RWPE1 (cell line): ENCODE measurements at regions not wholly inside any gene's neighbourhood (a gene's known extent, or its start where the extent isn't known, plus 50 kb on each side); places are given as distances from the start of the nearest gene placed in this dataset.

Experiments used
- CTCF ChIA-PET: fragments of 350-600 bp; sonication (Branson Sonifier 250); formaldehyde crosslinking; extraction: SDS; loops from one replicate; lab custom pipeline; 2021; lab: Yijun Ruan, JAX
- POLR2A ChIA-PET: fragments of 400-600 bp; formaldehyde crosslinking; extraction: SDS; loops from one replicate; lab custom pipeline; 2020; ENCODE audit warnings: antibody characterized with exemption; ENCODE audit not compliant: low non-redundant PET; lab: Yijun Ruan, JAX
- DNase-seq: peaks from one replicate; pipeline ENCODE4 v3.0.0; 2012; ENCODE audit warnings: low spot score
- H3K27ac ChIP-seq: fragments of 450-650 bp; 2 replicates; pipeline ENCODE4 v1.5.1; 2017
- TF ChIP-seq, protein P1 (sequence below): fragments of 450-650 bp; conservative IDR thresholded peaks from 2 replicates; pipeline ENCODE4 v1.5.1; 2017; ENCODE audit warnings: low read depth, mild to moderate bottlenecking

DNA sequence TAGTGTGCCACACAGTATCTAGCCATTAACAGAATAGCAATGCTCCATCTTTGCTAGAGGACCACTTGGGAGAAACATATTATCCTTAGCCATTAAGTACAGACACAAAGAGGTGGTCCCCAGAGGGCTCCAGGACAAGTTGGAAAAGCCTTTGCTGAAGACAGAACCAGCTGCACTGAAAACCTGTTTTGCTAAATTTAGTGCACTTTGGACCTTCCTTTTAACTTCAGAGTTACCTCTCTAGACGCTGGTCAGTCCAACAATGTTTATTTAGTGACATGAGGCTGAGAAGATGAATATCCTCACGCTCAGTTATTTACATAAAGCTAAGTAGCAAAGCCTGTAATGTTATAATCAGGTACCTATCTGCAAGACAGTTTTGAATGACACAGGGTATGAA, 265.0 kb upstream of the ZNF608 start:
- TF ChIP-seq, protein P1, sequence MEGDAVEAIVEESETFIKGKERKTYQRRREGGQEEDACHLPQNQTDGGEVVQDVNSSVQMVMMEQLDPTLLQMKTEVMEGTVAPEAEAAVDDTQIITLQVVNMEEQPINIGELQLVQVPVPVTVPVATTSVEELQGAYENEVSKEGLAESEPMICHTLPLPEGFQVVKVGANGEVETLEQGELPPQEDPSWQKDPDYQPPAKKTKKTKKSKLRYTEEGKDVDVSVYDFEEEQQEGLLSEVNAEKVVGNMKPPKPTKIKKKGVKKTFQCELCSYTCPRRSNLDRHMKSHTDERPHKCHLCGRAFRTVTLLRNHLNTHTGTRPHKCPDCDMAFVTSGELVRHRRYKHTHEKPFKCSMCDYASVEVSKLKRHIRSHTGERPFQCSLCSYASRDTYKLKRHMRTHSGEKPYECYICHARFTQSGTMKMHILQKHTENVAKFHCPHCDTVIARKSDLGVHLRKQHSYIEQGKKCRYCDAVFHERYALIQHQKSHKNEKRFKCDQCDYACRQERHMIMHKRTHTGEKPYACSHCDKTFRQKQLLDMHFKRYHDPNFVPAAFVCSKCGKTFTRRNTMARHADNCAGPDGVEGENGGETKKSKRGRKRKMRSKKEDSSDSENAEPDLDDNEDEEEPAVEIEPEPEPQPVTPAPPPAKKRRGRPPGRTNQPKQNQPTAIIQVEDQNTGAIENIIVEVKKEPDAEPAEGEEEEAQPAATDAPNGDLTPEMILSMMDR = no peak
- DNase-seq = no peak
- H3K27ac ChIP-seq = no peak overlapping the region
- ChIA-PET CTCF (interaction anchor here (0.8 kb wide), 1 partner anchor 9 kb away, joined by 4 read pairs; no protein-coding TSS in a partner anchor), POLR2A (no interaction called here)

DNA sequence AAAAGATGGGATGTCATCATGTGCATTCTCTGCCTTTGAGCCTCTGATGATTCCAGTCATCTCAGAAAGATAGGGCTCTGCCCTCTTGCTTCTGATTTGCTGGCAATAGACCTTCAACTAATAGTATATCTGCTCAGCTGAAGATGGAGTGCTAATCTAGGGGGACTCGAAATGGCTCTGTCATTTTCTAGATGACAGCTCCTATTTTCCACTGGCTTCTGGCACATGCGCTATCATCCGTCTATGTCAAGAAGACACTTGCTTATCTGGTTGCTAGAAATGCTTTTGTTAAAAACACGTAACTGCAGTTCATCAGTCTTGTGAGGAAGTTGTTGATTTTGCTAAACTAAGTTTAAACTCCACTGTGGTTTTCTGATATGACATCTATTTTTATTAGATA, 265.5 kb upstream of the ZNF608 start:
- H3K27ac ChIP-seq = no peak overlapping the region
- DNase-seq = no peak

DNA sequence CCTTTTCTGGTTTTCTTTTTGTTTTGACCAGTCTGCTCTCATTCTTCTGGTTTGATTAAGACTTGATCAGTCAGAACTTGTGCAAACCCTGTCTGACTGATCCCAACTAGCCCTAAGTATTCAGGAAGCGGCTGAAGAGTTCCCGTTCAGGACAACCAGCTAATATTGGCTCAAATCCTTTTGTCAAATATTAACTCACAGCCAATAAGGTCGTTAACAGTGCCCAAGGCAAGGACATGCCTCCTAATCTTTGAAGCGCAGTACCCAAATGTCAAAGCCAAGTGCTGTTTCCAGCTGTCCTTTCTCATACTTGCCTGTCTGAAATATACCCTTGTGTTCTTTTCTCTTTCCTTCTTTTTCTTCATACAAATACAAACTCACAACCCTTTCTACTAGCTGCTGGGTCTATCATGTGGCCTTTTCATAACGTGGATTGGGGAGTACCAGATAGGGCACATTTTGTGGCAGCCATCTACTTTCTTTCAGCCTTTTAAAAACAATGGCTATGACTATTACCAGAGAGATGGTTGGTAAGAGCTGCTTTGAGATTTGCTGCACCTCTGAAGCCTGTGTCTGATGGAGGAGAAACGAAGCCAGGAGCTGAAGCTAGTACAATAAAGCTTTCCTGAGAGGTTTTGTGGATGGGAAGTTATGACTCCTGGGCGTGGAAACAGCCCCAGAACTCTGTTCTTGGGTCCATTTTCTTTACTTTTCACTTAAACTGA, 266.4 kb upstream of the ZNF608 start:
- POLR2A ChIA-PET = no interaction called here
- TF ChIP-seq, protein P1 = no peak
- no peak for DNase-seq
- CTCF ChIA-PET = interaction anchor here (0.6 kb wide), 1 partner anchor 9 kb away, joined by 3 read pairs; no protein-coding TSS in a partner anchor
- H3K27ac ChIP-seq = no peak overlapping the region

More for the DNA sequence above, 265.5 kb upstream of the ZNF608 start:
- CTCF ChIA-PET = interaction anchor here (0.6 to 0.8 kb wide), 2 partner anchors 9 to 10 kb away, joined by 3 to 4 read pairs; no protein-coding TSS in a partner anchor
- TF ChIP-seq, protein P1 = no peak
- POLR2A ChIA-PET = no interaction called here

DNA sequence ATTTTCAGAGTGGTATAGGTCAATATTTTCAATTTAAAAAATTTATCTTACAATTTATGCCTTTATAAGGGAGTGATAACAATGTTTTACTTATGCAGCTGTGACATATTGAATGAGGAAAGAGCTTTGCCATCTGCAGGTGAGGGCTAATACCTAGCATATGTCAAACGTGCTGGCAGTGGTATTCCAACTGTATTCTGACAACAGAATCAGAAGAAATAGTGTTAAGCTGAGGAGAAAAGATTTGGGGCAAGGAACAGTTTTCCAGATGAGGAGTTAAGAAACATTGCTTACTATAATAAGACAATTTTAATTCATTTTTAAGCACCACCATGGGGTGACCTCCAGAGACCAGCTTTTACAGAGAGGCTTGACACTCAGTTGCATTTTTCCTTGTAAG, 267.8 kb upstream of the ZNF608 start:
- ChIA-PET POLR2A (no interaction called here), CTCF (interaction anchor here (0.6 to 0.7 kb wide), 3 partner anchors 221 to 1965 kb away, joined by 3 to 6 read pairs (median 4); no protein-coding TSS in a partner anchor)
- TF ChIP-seq, protein P1 = no peak
- no peak overlapping the region for H3K27ac ChIP-seq
- no peak for DNase-seq

DNA sequence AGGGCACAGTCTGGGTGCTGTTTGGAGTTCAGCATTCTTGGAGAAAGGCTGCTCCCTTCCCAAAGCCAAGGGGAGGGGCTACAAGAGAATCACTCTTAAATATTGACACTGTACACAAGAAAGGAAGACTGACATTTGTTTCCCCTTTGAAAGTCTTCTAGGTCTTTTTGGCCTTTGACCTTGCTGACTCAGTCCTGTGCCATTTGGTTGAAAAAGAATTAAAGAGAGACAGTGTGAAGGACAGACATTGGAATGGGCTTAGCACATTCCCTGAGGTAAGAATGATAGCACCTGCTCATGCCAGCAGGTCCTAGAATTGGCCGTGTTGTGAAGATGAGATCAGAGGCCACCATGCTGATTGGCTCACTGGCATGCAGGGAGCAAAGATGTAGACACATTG, 271.4 kb upstream of the ZNF608 start:
- TF ChIP-seq, protein P1 = no peak
- DNase-seq = no peak
- no peak overlapping the region for H3K27ac ChIP-seq
- POLR2A ChIA-PET = no interaction called here
- CTCF ChIA-PET = interaction anchor here (0.8 kb wide), 1 partner anchor 71 kb away, joined by 3 read pairs; no protein-coding TSS in a partner anchor

DNA sequence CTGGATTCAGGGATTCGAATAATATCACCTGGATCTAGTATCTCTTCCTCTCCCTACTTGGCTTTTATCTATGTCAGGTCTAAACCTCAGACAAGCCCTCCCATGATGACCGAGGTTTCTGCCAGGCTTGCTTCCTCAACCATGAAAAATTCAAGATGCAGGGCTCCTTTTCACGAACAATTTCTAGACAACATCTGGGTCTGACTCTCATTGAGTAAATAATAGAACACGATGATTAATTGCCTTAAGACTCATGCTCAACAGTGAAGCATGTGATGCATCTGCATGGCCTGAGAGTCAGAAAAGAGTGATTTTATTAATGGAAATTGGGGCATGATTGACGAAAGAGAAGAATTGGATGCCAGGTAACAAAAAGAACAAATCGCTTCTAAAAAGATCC, 277.2 kb upstream of the ZNF608 start:
- CTCF ChIA-PET = interaction anchor here (0.6 kb wide), 1 partner anchor 1449 kb away, joined by 3 read pairs; no protein-coding TSS in a partner anchor

More for the DNA sequence above, 277.2 kb upstream of the ZNF608 start:
- TF ChIP-seq, protein P1 = no peak
- no peak overlapping the region for H3K27ac ChIP-seq
- POLR2A ChIA-PET = no interaction called here
- DNase-seq = peak; percentile 45
